Colonic mucosa (tissue), 4 donors: ENCODE measurements at regions not wholly inside any gene's neighbourhood (a gene's known extent, or its start where the extent isn't known, plus 50 kb on each side); places are given as distances from the start of the nearest gene placed in this dataset.

Experiments used
- DNase-seq: peaks from one replicate; pipeline ENCODE4 v3.0.0-alpha.2; 2020
- H3K27ac ChIP-seq: fragments of 200-600 bp; one replicate; pipeline ENCODE4 v1.8.0; 2021
- H3K27me3 ChIP-seq: fragments of 200-600 bp; one replicate; pipeline ENCODE4 v1.8.0; 2021
- H3K36me3 ChIP-seq: fragments of 200-600 bp; one replicate; pipeline ENCODE4 v1.8.0; 2021
- H3K4me1 ChIP-seq: fragments of 200-600 bp; one replicate; pipeline ENCODE4 v1.8.0; 2021; ENCODE audit warnings: mild to moderate bottlenecking
- H3K4me3 ChIP-seq: fragments of 200-600 bp; one replicate; pipeline ENCODE4 v1.8.0; 2021
- H3K9ac ChIP-seq, 2 donors: one replicate each; pipeline ENCODE4 v1.7.0; 2013; ENCODE audit warnings: control low read depth in 2 of 2, low read depth in 2 of 2, low read length in 2 of 2
- H3K9me3 ChIP-seq: fragments of 200-600 bp; one replicate; pipeline ENCODE4 v1.8.0; 2021
- intact Hi-C: fragments of 100-400 bp; cut with DNase I; formaldehyde crosslinking; loops from one replicate; pipeline ENCODE4 v1.14.1; 2022
- TF ChIP-seq, protein P1 (sequence below): fragments of 200-600 bp; IDR thresholded peaks from one replicate; pipeline ENCODE4 v1.8.0; 2022; ENCODE audit warnings: antibody characterized with exemption, mild to moderate bottlenecking
- donor health status: healthy.
- donor health status: DM: no; HTN: no; CAD: no.
- donor health status: DM: no; HTN: no; CAD: no.

DNA sequence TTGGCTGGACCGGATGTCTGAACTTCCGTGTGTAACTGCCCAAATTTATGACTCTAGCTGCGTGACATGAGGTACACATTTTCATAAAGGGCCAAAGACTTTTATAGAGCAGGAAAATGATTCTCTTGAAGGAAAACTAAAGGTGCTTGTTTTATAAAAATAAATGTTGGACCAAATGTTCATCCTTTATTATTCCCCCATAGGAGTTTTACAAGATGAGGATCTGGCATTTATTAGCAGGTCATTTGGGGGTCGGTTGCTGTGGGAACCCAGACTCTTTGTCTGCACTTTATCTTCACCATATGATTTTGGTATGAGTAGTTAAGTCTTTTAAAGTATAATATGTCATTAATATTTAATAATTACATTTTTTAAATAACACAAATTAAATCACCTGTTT lies 571.2 kb downstream of the EFNA5 start:
- Histone ChIP-seq H3K4me1 (no peaks in the 10 kb centered on the region), H3K36me3 (no peaks in the 10 kb centered on the region), H3K27ac (no peak overlapping the region), H3K27me3 (no peaks in the 10 kb centered on the region), H3K4me3 (no peak overlapping the region), H3K9me3 (no peaks in the 10 kb centered on the region), H3K9ac (no peak overlapping the region)
- no peak for DNase-seq
- intact Hi-C loops, result no loop called here
- TF ChIP-seq, protein P1, sequence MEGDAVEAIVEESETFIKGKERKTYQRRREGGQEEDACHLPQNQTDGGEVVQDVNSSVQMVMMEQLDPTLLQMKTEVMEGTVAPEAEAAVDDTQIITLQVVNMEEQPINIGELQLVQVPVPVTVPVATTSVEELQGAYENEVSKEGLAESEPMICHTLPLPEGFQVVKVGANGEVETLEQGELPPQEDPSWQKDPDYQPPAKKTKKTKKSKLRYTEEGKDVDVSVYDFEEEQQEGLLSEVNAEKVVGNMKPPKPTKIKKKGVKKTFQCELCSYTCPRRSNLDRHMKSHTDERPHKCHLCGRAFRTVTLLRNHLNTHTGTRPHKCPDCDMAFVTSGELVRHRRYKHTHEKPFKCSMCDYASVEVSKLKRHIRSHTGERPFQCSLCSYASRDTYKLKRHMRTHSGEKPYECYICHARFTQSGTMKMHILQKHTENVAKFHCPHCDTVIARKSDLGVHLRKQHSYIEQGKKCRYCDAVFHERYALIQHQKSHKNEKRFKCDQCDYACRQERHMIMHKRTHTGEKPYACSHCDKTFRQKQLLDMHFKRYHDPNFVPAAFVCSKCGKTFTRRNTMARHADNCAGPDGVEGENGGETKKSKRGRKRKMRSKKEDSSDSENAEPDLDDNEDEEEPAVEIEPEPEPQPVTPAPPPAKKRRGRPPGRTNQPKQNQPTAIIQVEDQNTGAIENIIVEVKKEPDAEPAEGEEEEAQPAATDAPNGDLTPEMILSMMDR, result no peak

DNA sequence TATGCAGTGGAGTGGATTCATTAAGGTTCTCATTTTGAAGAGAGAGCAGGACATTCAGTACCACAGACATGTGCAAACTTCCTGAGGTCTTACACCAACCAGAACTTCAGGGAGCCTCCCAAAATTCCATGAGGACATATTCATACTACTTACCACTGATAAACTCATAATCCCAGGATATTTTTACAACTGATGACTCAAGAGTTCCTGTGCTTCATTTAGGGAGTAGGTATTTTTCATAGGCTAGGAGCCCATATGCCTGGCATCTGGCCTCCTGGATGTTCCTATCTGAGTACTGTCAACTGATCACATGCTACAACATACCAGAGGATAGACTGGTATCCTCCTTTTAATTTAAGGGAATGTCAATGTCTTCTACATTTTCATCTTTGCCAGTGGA lies 578.0 kb downstream of the EFNA5 start:
- Histone ChIP-seq H3K27ac (no peak overlapping the region), H3K9ac (no peak overlapping the region), H3K27me3 (no peaks in the 10 kb centered on the region), H3K9me3 (no peaks in the 10 kb centered on the region), H3K4me1 (no peaks in the 10 kb centered on the region), H3K4me3 (no peak overlapping the region), H3K36me3 (no peaks in the 10 kb centered on the region)
- TF ChIP-seq, protein P1, result no peak
- DNase-seq, result no peak
- intact Hi-C loops, result no loop called here

DNA sequence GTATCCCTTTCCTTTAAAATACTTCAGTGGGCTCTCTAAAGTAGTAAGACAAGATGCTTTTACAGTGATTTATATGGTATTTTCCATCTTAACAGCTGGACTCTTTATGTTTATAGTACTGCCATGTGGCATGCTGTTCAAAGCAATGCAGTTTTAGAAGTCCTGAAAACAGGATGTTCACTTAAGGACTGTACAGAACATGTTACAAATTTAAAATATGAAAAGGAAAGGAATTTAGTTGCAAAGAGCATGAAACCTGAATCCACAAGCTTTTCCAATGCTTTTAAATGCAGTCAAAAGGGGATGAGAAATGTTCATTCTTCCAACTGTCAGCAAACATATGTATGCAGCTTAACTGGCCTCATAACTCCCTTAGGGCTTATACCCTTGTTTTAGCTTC lies 580.2 kb downstream of the EFNA5 start:
- H3K4me1 ChIP-seq, result no peaks in the 10 kb centered on the region
- H3K27ac ChIP-seq, result no peak overlapping the region
- TF ChIP-seq, protein P1, result no peak
- DNase-seq, result no peak
- H3K36me3 ChIP-seq, result no peaks in the 10 kb centered on the region
- no peak overlapping the region for H3K4me3 ChIP-seq
- no peak overlapping the region for H3K9ac ChIP-seq
- H3K27me3 ChIP-seq, result no peaks in the 10 kb centered on the region
- intact Hi-C loops, result no loop called here
- H3K9me3 ChIP-seq, result no peaks in the 10 kb centered on the region

DNA sequence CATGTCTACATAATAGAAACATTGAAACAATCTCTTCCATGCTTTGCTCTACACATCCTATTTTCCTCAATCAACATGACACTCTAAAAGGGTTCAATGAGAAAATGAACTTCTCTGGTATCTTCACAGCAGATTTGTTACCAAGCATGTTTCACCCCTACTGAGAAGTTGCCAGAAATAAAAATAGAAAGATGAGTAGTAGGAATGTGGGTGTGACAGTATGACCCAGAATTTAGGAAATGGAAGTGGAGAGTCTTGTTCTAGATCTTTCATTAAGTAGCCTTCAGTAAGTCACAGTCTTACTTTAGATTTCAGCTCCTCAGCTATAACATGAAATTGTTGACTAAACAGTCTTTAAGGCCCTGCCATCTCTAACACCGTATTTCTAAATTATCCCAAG lies 581.8 kb downstream of the EFNA5 start:
- TF ChIP-seq, protein P1, result no peak
- DNase-seq, result no peak

DNA sequence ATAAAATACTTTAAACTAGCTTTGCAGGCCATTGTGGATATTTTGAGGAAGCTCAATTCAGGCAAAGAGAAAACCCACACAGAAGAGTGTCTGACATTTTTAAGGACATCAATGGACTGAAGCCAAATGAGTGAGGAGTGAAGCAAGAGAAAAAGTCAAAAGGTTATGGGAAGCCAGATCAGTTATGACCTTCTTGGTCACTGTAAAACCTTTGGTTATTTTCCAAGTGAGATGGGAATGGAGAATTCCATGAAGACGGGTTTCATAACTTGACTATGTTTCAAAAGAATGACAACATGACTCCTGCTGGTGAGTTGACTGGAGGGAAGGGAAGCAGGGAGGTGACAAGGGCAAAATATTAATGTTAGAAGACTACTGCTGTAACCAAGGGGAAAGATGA lies 585.2 kb downstream of the EFNA5 start:
- no peak overlapping the region for H3K27ac ChIP-seq

More for the DNA sequence above, 581.8 kb downstream of the EFNA5 start:
- intact Hi-C loops, result no loop called here
- Histone ChIP-seq H3K27ac (no peak overlapping the region), H3K36me3 (no peaks in the 10 kb centered on the region), H3K4me3 (no peak overlapping the region), H3K9ac (no peak overlapping the region), H3K27me3 (no peaks in the 10 kb centered on the region), H3K4me1 (no peaks in the 10 kb centered on the region), H3K9me3 (no peaks in the 10 kb centered on the region)

More for the DNA sequence above, 585.2 kb downstream of the EFNA5 start:
- intact Hi-C loops, result no loop called here
- TF ChIP-seq, protein P1, result no peak
- Histone ChIP-seq H3K9ac (no peak overlapping the region), H3K36me3 (no peaks in the 10 kb centered on the region), H3K27me3 (no peaks in the 10 kb centered on the region), H3K9me3 (no peaks in the 10 kb centered on the region), H3K4me3 (no peak overlapping the region), H3K4me1 (no peaks in the 10 kb centered on the region)
- DNase-seq, result no peak
